Fibroblast of villous mesenchyme (primary cell): ENCODE measurements at regions not wholly inside any gene's neighbourhood (a gene's known extent, or its start where the extent isn't known, plus 50 kb on each side); places are given as distances from the start of the nearest gene placed in this dataset.

ENCODE experiments used
- DNase-seq: peaks from one replicate; pipeline ENCODE4 v3.0.0-alpha.2; 2010; ENCODE audit warnings: low read depth
- H3K4me3 ChIP-seq: 2 replicates; pipeline ENCODE4 v1.5.1; 2011; ENCODE audit warnings: low read depth, mild to moderate bottlenecking, low read length
- CTCF ChIP-seq: IDR thresholded peaks from 2 replicates; pipeline ENCODE4 v1.5.1; 2012; ENCODE audit warnings: low read depth, mild to moderate bottlenecking, low read length; ENCODE audit not compliant: insufficient read depth

GRCh38 chr15:59828263-59828662 lies 139.1 kb upstream of the BNIP2 start:
- no peak for DNase-seq
- no peak for TF ChIP-seq CTCF
- no peak overlapping the region for H3K4me3 ChIP-seq

- no peak for DNase-seq
- no peak overlapping the region for H3K4me3 ChIP-seq
- no peak for TF ChIP-seq CTCF
These were observed 136.8 kb upstream of the BNIP2 start for GRCh38 chr15:59825901-59826300.

GRCh38 chr15:59821286-59821685 lies 132.2 kb upstream of the BNIP2 start:
- no peak for TF ChIP-seq CTCF

DNA sequence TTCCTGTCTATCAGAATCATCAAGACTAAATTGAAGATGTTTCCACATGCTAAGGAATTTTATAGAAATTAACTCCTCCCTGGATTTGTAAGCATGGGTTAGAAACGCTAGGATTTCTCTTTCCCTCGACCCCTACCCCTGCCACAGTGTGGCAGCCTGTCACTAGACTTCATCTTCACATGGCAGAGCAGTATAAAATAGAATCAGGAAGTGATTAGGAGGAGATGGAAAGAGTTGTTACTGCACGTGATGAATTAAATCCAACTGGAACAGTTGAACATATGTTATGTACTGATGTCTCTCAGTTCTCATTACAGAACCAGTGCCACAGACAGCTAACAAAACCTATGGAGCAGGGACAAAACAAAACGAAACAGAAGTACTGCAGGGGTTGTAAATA lies 130.0 kb upstream of the BNIP2 start:
- DNase-seq: no peak
- no peak for TF ChIP-seq CTCF

More at GRCh38 chr15:59821286-59821685, 132.2 kb upstream of the BNIP2 start:
- DNase-seq: no peak
- no peak overlapping the region for H3K4me3 ChIP-seq

GRCh38 chr15:59818336-59818735 lies 129.2 kb upstream of the BNIP2 start:
- no peak for DNase-seq
- no peak overlapping the region for H3K4me3 ChIP-seq
- no peak for TF ChIP-seq CTCF

More for the DNA sequence above, 130.0 kb upstream of the BNIP2 start:
- no peak overlapping the region for H3K4me3 ChIP-seq

- H3K4me3 ChIP-seq: no peak overlapping the region
- no peak for DNase-seq
- TF ChIP-seq CTCF: no peak
These were observed 128.7 kb upstream of the BNIP2 start for GRCh38 chr15:59817834-59818233.

DNA sequence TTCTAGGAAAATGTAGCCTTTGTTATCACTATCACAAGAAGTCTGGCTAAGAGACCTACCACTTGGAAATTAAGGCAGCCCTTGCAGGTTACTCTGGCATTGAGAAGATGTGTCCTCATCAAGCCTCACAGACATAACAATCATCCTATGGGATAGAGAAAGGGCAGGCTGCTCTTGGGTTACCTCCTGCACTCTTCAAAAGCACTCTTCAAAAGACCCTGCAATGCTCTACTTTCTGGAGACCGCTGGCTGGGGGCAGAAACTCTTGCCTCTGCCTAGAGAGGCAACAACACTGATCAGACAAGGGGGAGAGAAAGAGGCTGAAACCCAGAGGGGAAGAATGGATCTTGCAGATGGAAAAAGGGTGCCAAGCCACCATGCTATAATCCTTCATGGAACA lies 127.9 kb upstream of the BNIP2 start:
- TF ChIP-seq CTCF: no peak
- no peak overlapping the region for H3K4me3 ChIP-seq
- DNase-seq: no peak
